Left lobe of liver (tissue), 2 donors: ENCODE measurements at regions not wholly inside any gene's neighbourhood (a gene's known extent, or its start where the extent isn't known, plus 50 kb on each side); places are given as distances from the start of the nearest gene placed in this dataset.
A peak's percentile ranks its signal among the peaks of the same experiment; 100 is the strongest.

Experiments used
- ATAC-seq: fragments of 200-7000 bp; cut with Tn5 transposase; one replicate; pipeline ENCODE4 v1.9.1; 2020; ENCODE audit warnings: mild to moderate bottlenecking, moderate library complexity
- DNase-seq: peaks from one replicate; pipeline ENCODE4 v3.0.0-alpha.2; 2020; ENCODE audit warnings: low spot score
- donor health status: DM: no; HTN: no; CAD: no; lungs with moderate emphysema.
- donor health status: DM: no; HTN: yes; CAD: no.

DNA sequence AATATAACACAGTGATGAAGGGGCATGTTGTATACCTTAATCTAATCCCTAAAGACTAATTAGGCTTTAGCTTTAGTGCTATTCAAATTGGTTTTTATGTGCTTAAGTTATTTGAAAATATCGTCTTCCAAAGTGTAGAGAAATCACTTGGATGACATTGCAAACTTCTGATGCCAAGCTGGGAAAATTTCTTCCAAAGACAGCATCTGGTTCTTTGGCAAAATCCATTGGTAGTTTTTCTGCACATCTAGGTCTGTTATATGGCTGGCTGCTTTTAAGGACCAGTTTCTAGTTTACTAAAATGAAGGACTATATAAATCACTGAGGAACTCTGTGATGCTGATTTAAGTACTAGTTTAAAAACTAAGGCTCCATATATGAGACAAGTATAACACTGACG lies 2362.3 kb downstream of the PCDH9 start:
- ATAC-seq, result no peak
- DNase-seq, result no peak

DNA sequence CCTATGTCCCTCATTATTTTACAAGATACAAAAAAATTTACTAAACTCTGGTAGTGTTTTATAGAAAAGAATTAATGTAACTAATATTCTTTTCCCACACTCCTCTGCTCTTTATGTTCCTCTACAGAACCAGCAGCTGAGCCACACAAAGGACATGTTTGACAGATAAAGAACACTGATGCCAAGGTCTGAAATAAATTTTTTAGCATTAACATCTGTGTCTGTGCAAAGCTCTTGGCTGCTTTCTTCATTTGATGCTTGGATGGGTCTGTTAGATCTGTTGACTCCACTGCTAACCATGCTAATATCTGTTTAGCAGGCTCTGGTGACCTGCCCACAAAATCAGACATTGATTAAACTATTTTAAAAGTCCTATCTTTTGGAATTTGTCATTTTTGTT lies 2363.8 kb downstream of the PCDH9 start:
- DNase-seq (no peak), ATAC-seq (no peak)

DNA sequence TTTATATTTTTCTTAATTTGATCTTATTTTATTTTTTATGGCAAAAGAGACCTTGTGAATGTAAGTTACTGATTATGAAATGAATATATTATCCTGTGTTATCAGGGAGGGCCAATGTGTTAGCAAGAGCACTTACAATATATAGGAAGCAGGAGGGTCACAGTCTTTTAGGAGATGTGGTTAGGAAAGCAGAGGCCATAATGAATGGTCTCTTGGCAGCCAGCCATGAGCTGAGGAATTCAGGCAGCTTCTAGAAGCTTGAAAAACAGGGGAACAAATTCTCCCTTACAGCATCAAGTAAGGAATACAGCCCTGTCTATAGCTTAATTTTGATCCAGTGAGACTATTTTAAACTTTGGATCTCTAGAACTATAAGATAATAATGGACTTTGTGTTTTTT lies 2374.6 kb downstream of the PCDH9 start:
- DNase-seq (no peak), ATAC-seq (no peak)

DNA sequence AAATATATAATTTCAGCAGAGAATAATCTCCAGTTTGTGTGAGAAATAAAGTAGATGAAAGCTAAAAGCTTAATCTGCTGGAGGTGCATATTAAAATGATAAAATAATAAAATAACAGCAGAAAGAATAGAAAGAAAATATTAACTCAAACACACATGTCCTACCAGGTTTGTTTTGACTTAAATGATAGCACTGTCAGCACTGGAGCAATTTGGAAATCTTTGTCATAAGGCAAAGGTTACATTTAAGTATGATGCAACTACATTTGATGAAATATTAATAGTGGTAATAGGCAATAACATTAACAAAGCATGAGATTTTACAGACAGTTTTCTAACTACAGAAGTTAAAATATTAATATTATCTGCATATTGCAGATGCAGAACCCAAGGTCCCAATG lies 2380.1 kb downstream of the PCDH9 start:
- ATAC-seq (peak; percentile 76), DNase-seq (no peak)

DNA sequence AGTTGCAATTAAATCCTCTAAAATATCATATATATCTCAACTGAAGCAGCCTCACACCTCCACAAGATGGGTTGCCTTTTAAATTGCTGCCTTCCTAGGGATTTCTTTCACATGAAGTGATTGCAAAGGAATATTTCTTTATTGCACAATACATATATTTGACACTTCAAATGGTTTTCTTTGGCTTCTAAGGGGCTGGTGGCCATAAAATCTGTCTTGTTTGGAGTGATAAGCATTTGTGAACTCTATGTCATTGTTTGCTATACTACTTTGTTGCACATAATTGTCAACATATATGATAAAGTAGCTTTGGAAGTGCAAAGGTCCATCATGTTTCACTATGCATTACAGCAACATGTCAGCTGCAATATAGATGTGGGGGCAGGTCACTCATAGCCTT lies 2380.9 kb downstream of the PCDH9 start:
- DNase-seq, result no peak
- no peak for ATAC-seq

DNA sequence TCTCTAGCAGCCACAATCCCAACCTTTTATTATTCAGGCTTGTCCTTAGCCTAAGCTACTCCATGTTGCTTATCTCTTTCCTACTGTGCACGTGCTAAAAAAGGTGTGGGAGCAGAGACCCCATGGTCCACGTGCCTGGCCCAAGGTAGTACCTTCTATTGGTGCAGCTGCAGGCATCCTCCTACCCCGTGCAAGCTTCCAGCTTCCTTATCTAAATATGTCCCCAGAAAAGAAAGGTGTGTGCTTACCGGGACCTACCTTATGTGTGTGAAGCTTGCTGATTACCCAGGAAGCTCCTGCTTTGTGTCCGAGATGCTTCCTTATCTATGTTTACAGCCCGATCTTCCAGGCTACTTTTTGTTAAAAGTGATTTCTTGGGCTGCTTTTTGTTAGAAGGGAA lies 2382.4 kb downstream of the PCDH9 start:
- DNase-seq (no peak), ATAC-seq (no peak)

DNA sequence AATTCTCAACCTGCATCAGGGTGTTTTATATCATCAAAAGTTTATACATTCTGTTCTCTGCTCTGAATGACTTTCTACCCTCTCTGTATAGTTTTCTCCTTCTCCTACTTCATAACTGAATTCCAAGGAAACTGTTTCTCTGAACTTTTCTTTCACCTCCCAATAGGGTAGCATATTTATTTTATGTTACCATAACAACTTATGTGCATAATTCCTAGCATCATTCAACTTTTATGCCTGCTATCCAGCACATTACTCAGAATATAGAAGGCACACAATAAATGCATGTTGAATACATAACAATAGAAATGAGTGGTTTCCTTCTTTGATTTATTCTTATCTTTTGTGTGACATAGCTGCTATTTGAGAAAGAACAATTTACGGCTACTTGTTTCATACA lies 2385.0 kb downstream of the PCDH9 start:
- DNase-seq (no peak), ATAC-seq (no peak)

DNA sequence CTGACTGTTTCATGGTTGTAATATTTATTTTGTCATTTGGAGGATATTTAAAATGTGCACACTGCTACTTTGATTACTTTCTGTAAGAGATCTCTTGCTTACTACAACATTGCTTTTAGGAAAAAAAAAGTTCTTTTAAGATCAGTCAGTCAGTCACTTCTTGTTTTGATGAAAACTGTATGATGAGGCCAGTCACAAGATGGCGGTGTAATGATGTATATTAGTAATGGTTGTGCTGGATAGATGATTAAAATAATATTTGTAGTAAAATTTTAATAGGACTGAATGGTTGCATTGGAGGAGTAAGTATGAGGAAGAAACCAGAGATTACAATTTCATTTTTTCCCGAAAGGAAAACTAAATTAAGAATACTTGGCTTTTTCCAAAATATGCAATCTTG lies 2411.1 kb downstream of the PCDH9 start:
- no peak for DNase-seq
- ATAC-seq, result no peak

DNA sequence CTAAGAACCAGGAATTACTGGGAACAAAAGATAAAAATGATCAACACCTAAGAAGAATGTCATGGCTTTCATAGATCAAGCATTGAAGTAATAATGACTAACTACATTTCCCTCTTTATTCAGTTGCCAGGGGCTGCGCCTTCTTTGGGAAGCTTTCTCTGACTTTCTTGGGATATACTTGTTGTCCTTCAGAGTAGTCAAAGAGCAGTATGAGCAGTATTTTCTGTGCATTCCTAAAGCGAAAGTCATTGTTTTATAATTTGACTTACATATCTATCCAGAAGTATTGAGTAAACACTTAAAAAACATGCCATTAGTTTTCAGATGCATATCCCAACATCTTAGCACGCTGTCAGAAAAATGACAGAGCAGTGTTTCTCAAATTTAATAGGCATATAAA lies 2412.4 kb downstream of the PCDH9 start:
- no peak for ATAC-seq
- DNase-seq, result no peak

DNA sequence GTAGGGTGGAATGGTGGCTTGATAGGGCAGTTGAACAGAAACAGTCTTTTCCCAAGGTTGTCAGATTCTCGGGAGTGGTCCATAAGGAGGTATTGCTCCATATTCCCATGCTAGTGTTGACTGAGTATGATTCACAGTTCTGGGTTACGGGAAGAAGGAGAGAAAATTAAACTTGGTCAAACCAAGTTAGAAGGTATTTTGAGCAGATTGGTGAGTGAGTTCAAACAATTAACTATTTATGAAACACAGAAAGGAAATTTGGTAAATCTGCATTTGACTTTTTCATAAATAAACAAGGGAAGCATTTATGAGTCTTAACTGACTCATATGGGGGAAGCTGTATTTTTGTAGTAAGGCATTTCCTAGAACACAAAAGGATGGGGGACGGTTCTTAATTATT lies 2419.4 kb downstream of the PCDH9 start:
- DNase-seq (no peak), ATAC-seq (no peak)

DNA sequence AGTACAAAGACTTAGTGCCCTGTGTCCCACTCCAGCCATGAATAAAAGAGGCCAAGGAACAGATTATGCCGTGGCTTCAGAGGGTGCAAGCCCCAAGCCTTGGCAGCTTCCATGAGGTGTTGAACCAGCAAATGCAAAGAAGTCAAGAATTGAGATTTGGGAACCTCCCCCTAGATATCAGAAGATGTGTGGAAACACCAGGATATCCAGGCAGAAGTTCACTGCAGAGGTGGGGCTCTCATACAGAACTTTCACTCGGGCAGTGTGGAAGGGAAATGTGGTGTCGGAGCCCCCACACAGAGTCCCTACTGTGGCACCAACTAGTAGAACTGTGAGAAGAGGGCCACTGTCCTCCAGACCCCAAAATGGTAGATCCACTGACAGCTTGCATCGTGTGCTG lies 2421.4 kb downstream of the PCDH9 start:
- no peak for ATAC-seq
- no peak for DNase-seq

DNA sequence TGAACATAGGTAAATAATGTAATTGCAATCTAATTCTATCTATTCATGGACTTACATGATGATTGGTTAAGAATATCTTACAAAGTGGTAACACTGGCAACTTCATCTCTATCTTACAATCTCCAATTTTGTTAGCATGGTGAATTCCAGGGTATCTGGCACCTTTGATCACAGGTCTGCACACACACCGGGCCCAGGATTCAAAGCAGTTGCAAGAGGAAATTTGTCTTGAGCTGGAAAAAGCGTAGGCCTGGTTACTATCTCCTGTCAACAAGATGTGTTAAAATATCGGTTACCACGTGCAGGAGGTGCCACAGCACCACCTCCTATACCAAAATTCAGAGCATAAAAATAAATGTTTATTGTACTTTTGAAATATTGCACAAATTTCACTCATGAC lies 2428.4 kb downstream of the PCDH9 start:
- no peak for DNase-seq
- no peak for ATAC-seq

DNA sequence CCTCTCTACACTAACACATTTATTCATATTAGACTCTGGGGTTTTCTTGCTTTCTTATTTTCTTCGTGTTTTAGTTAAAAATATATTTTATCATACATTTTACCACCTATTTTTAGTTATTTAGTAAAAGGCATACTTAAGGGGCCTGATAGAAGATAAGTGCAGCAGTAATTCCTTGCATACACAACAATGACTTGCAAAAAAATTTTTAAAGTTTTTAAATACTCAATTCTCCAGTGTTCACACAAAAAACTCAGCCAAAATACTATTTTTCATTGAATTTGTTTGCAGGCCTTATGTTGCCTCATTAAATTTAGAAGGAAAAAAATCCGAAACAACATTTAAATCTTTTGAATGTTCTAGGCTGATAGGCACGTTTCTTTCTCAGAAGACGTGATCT lies 2431.7 kb downstream of the PCDH9 start:
- ATAC-seq, result no peak
- DNase-seq, result no peak

DNA sequence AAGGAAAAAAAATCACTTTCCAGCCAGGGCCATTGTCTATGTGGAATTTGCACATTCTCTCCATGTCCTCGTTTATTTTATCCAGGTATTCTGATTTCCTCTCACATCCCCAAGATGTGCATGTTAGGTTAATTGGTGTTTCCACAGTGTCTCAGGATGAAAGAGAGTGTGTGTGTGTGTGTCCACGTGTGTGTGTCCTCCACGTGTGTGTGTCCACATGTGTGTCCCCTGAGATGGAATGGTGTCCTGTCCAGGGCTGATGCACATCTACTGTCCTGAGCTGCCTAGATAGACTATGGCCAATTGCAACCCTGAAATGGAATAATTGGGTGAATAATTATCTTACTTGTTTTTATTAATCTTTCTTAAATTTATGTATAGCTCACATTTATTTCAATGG lies 2436.5 kb downstream of the PCDH9 start:
- no peak for ATAC-seq
- DNase-seq, result no peak

DNA sequence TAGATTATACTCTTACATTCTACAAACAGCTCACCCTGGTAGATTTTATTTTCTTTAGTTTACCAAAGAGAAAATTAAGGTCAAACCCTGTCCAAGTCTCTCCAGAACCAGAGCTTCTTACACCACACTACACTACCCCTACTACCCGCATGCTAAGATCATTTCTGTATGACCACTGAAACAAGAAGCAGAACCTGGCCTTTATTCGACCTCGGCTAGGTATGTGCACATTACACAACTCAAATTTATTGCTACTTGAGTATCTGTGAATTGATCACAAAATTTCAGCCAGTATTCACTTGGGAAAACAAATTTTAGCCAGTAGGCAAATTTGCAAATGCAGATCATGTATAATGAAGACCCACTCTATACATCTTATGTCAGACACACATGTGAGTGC lies 2437.0 kb downstream of the PCDH9 start:
- ATAC-seq, result no peak
- no peak for DNase-seq

DNA sequence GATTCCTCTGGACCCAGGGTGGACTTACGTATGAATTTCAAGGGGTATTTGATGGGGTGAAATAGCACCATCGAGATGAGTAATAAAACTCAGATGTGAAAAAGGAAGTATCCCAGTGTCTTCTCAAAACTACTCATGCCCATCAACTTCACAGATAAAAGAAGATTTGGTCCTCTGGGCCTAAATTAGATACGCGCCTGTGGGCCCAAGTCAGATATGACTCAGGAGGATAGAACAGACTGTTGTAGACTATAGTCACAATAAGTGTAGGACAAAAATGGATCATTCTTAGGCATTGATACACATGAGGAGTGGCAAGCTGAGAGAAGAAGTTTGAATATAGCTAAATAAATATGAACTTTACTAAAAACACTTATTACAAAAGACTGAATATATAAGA lies 2438.8 kb downstream of the PCDH9 start:
- DNase-seq (no peak), ATAC-seq (no peak)

DNA sequence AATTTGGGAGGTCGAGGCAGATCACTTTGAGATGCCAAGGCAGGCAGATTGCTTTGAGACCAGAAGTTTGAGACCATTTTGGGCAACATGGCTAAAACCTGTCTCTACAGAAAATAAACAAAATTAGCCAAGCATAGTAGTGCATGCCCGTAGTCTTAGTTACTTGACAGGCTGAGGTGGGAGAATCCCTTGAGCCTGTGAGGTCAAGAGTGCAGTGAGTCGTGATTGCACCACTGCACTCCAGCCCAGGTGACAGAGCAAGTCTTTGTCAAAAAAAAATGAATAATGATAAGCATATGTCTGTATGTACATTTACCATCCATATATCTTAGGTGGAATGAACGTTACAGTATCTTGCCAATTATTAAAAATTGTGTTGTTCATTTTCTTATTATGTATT lies 2447.7 kb downstream of the PCDH9 start:
- no peak for ATAC-seq

DNA sequence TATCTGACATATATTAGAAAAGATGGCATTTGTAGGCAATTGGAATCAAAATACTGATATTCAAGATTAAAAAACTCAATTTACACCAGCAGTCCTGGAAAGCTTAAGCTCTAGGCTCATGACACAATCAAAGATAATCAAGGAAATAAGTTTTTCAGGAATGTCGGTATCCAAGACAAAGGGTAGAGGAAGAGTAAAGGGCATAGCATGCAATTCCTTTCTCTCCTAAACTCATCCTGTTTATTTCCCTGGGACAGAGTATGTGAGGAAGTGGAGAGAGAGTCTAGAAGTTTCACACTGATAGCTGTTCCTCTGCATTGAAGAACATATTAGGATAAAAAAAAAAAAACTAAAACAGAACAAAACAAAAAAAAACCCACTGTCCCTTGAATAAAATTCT lies 2452.1 kb downstream of the PCDH9 start:
- no peak for ATAC-seq

More for the DNA sequence above, 2447.7 kb downstream of the PCDH9 start:
- DNase-seq, result no peak

DNA sequence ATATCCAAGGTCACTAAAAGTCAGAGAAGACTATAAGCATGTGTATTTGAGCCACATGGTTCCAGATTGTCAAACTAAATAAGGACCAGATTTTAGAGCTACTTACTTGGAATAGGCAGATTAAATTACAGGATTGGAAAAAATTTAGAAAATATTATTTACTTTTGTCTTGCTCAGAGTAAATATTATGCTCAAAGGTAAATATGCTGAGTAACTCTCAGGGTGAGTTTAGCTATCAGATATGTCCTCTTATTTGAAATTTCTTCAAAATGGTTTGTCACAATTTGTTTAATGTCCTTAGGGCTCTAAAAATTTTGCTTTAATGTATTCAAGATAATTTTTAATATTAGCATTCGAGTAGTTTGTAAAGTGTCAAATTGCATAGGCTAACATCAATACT lies 2455.2 kb downstream of the PCDH9 start:
- no peak for DNase-seq
- ATAC-seq, result no peak

More for the DNA sequence above, 2452.1 kb downstream of the PCDH9 start:
- DNase-seq, result no peak

DNA sequence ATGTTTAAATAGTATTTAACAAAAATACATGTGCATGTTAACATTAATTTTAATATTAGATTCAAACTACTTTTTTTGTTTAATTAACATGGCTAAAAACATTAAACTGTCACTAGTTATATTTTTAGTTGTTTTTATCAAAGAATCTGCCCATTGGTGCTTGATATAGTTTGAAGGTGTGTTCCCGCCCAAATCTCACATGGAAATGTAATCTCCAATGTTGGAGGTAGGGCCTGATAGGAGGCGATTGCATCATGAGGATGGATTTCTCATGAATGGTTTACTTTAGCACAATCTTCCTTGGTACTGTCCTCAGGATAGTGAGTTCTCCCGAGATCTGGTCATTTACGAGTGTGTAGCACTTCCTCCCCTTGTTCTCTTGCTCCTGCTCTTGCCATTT lies 2459.4 kb downstream of the PCDH9 start:
- ATAC-seq (no peak), DNase-seq (no peak)

DNA sequence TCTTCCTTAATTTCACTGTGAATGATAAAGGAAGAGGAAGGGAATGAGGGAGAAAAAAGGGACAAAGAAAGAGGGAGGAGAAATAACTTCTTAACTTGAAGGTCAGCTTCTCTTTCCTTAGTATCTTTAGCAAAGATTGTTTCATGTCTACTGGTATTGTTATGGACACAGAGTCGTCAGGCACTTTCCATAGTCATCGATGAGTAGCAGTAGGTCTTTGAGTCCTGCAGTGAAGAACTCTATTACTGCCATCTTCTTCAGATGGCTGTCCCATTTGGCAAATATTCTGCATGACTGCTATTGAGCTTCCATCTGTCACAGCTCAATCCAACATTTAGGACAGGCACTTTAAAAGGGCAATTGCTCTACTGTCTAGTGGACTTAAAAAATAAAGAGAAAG lies 2463.1 kb downstream of the PCDH9 start:
- DNase-seq (no peak), ATAC-seq (no peak)

DNA sequence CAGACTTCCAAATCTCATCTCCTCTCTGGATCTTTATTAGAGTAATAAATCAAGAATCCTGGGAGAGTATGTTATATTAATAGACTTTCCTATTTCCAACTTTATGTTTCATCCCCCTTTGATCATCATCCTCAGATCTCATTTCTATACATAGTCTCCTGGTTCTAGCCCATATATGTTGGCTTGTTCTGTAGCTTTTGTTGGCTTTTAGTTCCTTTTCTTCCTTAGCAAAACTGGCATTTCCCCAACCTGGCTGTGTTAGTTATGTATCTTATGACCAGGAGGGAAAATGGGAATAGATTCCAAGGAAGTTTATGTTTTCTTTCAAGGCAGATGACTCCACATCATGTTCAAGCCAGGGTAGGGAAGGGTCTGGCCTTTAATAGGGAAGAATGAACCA lies 2464.5 kb downstream of the PCDH9 start:
- no peak for DNase-seq

DNA sequence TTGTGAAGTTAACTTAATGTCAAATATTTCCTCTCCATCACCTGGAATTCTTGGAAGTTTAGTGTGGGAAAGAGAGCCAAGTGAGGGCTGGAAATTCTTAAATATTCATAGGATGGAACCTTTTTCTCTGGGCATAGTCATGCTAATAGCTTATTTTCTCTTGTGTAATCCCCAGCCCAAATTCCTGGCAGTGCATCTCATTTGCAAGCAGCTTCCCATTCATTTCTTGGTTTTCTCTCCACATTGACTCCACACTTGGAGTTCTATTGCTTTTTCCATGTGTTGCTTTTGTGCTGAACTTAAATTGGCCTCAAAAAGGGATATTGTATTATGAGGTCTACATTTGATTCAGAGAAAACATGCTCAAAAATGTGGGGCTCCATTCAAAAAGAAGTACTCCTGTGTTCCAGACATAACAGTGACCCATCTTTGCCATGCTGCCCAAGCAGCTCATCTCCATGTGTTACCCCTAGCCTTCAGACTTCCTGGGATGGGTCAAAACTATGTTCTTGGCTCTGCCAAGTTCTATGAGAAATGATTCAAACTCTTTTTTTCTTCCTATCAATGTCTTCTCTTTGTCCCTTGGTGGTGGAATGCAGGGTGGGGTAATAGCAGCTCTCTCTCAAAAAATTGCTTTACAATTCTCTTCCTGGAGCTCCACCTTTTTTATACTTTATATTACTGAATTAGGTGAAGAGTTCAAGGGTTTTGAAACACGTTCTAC lies 2471.5 kb downstream of the PCDH9 start:
- no peak for ATAC-seq
- no peak for DNase-seq

More for the DNA sequence above, 2464.5 kb downstream of the PCDH9 start:
- ATAC-seq, result no peak
